SK-N-DZ (cell line): ENCODE measurements at regions not wholly inside any gene's neighbourhood (a gene's known extent, or its start where the extent isn't known, plus 50 kb on each side); places are given as distances from the start of the nearest gene placed in this dataset.

Experiments used
- DNase-seq: peaks from one replicate; pipeline ENCODE4 v3.0.0-alpha.2; 2015; ENCODE audit warnings: low spot score

DNA sequence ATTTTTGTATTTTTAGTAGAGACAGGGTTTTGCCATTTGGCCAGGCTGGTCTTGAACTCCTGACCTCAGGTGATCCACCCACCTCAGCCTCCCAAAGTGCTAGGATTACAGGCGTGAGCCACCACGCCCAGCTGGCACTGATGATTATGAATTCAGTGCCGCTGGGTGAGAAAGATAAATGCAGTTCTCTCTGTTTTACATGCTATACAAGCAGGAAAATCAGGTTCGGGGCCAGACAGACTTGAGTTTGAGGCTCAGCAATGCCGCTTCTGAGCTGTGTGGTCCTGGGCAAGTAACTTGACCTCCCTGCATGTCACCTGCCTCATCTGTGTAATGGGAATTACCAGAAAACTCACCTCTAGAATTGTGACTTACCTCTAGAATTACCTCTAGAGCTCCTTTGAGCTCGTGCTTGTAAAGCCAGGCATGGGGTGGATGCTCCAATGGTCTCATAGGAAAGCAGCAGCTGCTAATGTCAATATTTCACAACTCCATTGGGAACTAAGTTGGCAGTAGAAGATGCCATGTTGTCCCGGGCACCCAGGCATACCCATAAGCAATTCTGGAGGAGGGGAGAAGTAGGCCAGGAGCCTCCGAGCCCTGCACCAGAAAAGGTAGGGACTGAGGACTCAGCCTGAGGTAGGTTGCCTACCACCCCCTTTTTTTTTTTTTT, 119.8 kb upstream of the SLC25A33 start:
- no peak for DNase-seq

DNA sequence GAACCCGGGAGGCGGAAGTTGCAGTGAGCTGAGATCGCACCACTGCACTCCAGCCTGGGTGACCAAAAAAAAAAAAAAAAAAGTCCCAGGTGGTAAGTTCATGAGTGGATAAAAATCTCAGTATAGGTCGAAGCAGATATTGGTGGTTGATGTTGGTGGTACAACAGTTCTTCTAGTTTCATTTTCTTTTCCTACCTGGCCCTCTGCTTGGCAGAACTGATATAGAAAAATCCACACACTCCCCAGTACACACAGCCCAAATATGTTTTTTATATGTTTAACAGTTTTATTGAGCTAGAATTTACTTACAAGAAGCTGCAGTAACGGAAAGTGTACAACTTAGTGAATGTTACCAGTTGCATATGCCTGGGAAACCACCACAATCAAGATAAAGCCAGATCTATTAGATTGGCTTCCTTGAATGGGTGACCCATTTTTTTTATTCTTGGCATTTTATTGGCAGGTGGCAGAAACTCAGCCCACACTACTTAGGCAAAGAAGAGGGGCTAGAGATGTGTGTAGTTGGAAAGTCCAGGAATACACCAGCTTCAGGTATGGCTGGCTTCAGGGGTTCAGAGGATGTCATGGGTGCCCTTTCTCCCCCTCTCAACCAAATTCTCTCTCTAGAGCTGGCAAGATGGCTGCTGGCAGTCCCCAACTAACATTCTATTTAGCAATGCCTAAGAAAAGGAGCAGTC, 118.3 kb upstream of the SLC25A33 start:
- DNase-seq = no peak

DNA sequence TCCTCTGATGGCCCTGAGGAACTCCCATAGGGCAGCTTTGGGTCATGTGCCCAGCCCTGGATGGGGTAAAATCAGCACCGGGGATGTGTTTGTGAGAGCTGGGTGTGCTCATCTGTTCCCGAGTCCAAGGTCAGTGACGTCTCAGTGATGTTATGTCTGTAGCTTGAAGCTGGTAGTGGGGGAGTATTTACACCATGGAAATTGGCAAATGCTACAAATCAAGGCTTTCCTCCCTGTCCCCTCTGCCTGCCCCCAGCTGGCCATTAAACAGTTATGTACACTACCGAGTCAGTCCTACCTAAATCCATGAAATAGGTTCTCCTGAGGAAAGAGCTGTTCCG, 117.8 kb upstream of the SLC25A33 start:
- DNase-seq = no peak

DNA sequence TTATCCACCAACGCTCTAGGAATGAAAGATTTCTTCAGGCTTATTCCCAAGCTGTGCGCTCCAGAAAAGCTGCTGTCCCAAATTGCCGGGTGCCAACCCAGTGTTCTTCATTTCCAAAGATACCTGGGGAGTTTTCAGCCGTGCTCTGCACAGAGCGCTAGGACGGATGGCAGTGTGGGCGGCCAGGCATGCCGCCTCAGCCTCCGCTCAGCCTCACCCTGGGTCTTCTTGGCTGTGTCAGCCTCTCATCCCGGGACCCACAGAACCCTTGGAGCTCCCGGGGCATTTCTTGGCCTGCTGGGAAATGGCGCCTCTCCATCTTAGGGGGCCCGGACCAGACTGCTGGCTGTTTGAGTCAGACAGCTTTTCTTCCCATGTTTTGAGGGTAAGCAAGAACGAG, 116.9 kb upstream of the SLC25A33 start:
- no peak for DNase-seq

- DNase-seq = no peak
Observed at GRCh38 chr1:9422911-9423505, 116.3 kb upstream of the SLC25A33 start.

- DNase-seq = no peak
Observed at GRCh38 chr1:9424261-9424660, 115.0 kb upstream of the SLC25A33 start.

DNA sequence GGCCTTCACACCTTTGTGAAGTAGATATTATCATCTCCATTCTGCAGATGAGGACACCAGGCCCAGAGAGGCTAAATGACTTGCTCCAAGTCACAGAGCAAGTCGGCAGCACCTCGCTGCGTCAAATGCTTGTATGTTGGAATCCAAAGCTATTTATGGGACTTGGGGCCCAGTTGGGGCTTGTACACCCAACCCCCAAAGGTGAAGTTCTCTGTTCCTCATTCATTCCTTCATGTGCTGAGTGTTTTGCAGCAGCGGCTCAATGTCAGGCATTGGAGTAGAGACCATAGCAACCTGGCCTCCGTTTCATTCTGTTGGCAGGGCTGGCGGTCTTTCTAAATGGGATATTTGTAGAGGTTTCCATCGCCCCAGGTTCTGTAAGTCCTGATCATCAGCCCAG, 113.4 kb upstream of the SLC25A33 start:
- DNase-seq = no peak

- no peak for DNase-seq
Observed at GRCh38 chr1:9426291-9426711, 113.0 kb upstream of the SLC25A33 start.

- no peak for DNase-seq
Observed at GRCh38 chr1:9427388-9427787, 111.9 kb upstream of the SLC25A33 start.

- DNase-seq = peak; percentile 97
Observed at GRCh38 chr1:9428601-9429341, 110.5 kb upstream of the SLC25A33 start.

DNA sequence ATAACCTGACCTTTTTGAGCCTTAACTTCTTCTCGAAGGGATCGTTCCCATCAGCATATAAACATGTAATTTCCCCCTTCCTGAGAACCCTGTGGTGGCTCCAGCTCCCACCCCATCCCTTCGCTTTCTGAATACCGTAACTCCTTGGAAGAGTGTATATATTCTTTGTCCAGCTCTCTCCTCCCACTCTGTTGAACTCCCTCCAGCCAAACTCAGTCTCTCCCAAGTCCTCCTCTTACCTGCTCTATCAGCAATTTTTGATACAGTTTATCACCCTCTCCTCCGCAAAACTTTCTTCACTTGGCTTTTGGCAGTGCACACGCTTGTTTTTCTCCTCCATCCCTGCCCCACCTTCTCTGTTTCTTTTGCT, 109.9 kb upstream of the SLC25A33 start:
- DNase-seq = no peak

- no peak for DNase-seq
Observed at GRCh38 chr1:9434247-9435152, 104.8 kb upstream of the SLC25A33 start.

GRCh38 chr1:9435153-9435636, 104.1 kb upstream of the SLC25A33 start:
- no peak for DNase-seq

DNA sequence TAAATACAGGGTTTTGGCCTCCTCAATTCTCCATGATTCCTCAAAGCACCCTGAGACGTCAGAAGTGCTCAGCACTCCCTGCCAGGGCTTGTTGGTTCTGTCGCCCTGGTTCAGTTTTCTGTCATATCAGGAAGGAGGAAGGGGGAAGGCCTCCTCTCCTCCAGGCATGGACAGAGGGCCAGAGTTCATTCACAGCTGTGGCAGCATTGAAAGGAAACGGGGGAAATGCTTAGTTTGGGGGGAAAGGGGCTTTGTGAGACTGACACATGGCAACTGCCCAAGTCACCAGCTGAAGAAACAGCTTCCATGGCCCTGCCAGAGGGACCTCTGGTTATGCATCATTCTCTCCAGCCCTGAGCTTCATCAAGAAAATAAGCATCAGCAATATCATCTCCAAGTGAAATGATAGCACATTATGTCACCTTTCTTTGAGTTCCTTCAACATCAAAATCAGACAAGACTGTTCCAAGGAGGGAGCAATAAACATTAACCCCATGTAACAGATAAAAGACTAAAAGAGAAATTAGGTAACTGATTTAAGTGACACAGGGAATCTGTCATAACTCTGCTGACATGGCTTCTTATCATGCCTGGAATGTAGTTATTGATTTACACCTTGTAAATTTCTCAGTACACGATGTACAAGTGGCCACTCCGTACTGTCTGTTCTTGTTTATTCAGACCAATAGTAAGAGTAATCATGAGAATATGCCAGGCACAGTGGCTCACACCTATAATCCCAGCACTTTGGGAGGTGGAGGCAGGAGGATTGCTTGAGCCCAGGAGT, 103.2 kb upstream of the SLC25A33 start:
- DNase-seq = no peak

GRCh38 chr1:9437961-9438430, 101.3 kb upstream of the SLC25A33 start:
- DNase-seq = no peak

GRCh38 chr1:9438431-9439073, 100.7 kb upstream of the SLC25A33 start:
- no peak for DNase-seq

GRCh38 chr1:9439074-9439761, 100.0 kb upstream of the SLC25A33 start:
- DNase-seq = no peak

DNA sequence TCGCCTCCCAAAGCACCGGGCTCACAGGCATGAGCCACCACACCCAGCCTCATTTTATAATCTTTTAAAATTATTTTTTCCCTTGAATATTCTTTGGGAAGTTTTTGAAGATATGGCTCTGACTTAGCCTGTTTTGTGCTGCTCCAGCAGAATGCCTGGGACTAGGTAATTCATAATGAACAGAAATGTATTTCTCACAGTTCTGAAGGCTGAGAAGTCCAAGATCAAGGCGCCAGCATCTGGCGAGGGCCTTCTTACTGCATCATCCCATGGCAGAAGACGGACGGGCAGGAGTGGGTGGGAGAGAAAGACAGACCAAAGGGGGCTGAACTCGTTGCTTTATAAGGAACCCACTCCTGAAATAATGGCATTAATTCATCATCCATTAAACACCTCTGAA, 99.0 kb upstream of the SLC25A33 start:
- DNase-seq = no peak

DNA sequence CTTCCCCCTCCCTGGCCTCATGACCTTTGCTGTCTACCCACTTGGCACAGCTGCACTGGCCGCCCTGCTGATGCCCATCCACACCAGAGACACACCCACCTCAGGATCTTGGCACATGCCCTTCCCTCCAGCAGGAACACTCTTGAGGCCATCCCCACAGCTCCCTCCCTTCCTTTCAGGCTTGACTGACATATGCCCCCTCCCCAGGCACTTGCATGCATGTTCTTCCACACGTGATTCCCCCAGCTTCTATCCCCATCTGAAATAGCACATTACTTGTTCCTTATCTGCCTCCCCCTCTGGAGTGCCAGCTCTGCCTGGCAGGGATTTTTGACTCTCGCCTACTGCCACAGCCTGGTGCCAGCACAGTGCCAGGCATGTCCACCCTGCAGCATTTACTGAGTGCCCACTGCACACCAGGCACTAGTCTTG, 98.5 kb upstream of the SLC25A33 start:
- DNase-seq = no peak
